Type B pancreatic cell (in vitro differentiated cells): ENCODE measurements at regions not wholly inside any gene's neighbourhood (a gene's known extent, or its start where the extent isn't known, plus 50 kb on each side); places are given as distances from the start of the nearest gene placed in this dataset.

ENCODE experiments used
- DNase-seq: peaks from one replicate; pipeline ENCODE4 v3.0.0; 2021; ENCODE audit warnings: mixed read lengths; ENCODE audit not compliant: unreplicated experiment; ENCODE audit errors: extremely low spot score
- H3K27ac Mint-ChIP-seq: 2 replicates; pipeline ENCODE4 v1.8.0; 2021; ENCODE audit warnings: mild to moderate bottlenecking, mixed read lengths
- H3K27me3 Mint-ChIP-seq: 2 replicates; pipeline ENCODE4 v1.8.0; 2021; ENCODE audit warnings: mixed read lengths
- H3K36me3 Mint-ChIP-seq: 2 replicates; pipeline ENCODE4 v1.8.0; 2021; ENCODE audit warnings: mixed read lengths
- H3K4me1 Mint-ChIP-seq: one replicate; pipeline ENCODE4 v1.8.0; 2021; ENCODE audit warnings: mixed read lengths; ENCODE audit not compliant: unreplicated experiment
- H3K4me3 Mint-ChIP-seq: 2 replicates; pipeline ENCODE4 v1.8.0; 2021; ENCODE audit warnings: mild to moderate bottlenecking, mixed read lengths
- H3K9me3 Mint-ChIP-seq: 2 replicates; pipeline ENCODE4 v1.8.0; 2021; ENCODE audit warnings: mixed read lengths
- CTCF ChIP-seq: fragments of 200-600 bp; sonication (generic); conservative IDR thresholded peaks from 2 replicates; pipeline ENCODE4 v1.5.0; 2021; ENCODE audit warnings: antibody characterized with exemption, mild to moderate bottlenecking

- DNase-seq, result no peak
- Mint-ChIP-seq H3K27me3 (peaks cover 9% of the 10 kb centered on the region), H3K4me3 (no peak overlapping the region), H3K9me3 (no peaks in the 10 kb centered on the region), H3K27ac (no peak overlapping the region), H3K4me1 (peaks cover 14% of the 10 kb centered on the region), H3K36me3 (no peaks in the 10 kb centered on the region)
- no peak for TF ChIP-seq CTCF
These were observed 145.0 kb upstream of the MEIS2 start for GRCh38 chr15:37245358-37245757.

- no peak overlapping the region for H3K4me3 Mint-ChIP-seq
- H3K27me3 Mint-ChIP-seq, result peaks cover 7% of the 10 kb centered on the region
- H3K27ac Mint-ChIP-seq, result no peak overlapping the region
- no peaks in the 10 kb centered on the region for H3K9me3 Mint-ChIP-seq
- H3K4me1 Mint-ChIP-seq, result peaks cover 14% of the 10 kb centered on the region
- no peaks in the 10 kb centered on the region for H3K36me3 Mint-ChIP-seq
- TF ChIP-seq CTCF, result no peak
- no peak for DNase-seq
These were observed 145.7 kb upstream of the MEIS2 start for GRCh38 chr15:37246065-37246464.

- no peak for TF ChIP-seq CTCF
- Mint-ChIP-seq H3K9me3 (no peaks in the 10 kb centered on the region), H3K36me3 (no peaks in the 10 kb centered on the region), H3K27me3 (peaks cover 7% of the 10 kb centered on the region), H3K27ac (no peak overlapping the region), H3K4me3 (no peak overlapping the region), H3K4me1 (peaks cover 14% of the 10 kb centered on the region)
- DNase-seq, result no peak
These were observed 146.5 kb upstream of the MEIS2 start for GRCh38 chr15:37246856-37247255.

- Mint-ChIP-seq H3K27ac (no peak overlapping the region), H3K27me3 (peaks cover 7% of the 10 kb centered on the region), H3K9me3 (no peaks in the 10 kb centered on the region), H3K36me3 (no peaks in the 10 kb centered on the region), H3K4me1 (peaks cover 14% of the 10 kb centered on the region), H3K4me3 (no peak overlapping the region)
- no peak for TF ChIP-seq CTCF
- DNase-seq, result no peak
These were observed 148.9 kb upstream of the MEIS2 start for GRCh38 chr15:37249249-37249648.

GRCh38 chr15:37252530-37252929 lies 152.2 kb upstream of the MEIS2 start:
- no peak overlapping the region for H3K27ac Mint-ChIP-seq
- H3K36me3 Mint-ChIP-seq, result no peaks in the 10 kb centered on the region
- H3K27me3 Mint-ChIP-seq, result peaks cover 9% of the 10 kb centered on the region
- no peak for TF ChIP-seq CTCF
- DNase-seq, result no peak
- H3K4me3 Mint-ChIP-seq, result no peak overlapping the region
- H3K4me1 Mint-ChIP-seq, result no peaks in the 10 kb centered on the region
- H3K9me3 Mint-ChIP-seq, result no peaks in the 10 kb centered on the region

GRCh38 chr15:37253877-37254276 lies 153.5 kb upstream of the MEIS2 start:
- Mint-ChIP-seq H3K4me1 (no peaks in the 10 kb centered on the region), H3K27me3 (peaks cover 12% of the 10 kb centered on the region), H3K27ac (no peak overlapping the region), H3K9me3 (no peaks in the 10 kb centered on the region), H3K4me3 (no peak overlapping the region), H3K36me3 (no peaks in the 10 kb centered on the region)
- no peak for DNase-seq
- TF ChIP-seq CTCF, result no peak
